ENCODE measurements at regions not wholly inside any gene's neighbourhood (a gene's known extent, or its start where the extent isn't known, plus 50 kb on each side); places are given as distances from the start of the nearest gene placed in this dataset.

DNA sequence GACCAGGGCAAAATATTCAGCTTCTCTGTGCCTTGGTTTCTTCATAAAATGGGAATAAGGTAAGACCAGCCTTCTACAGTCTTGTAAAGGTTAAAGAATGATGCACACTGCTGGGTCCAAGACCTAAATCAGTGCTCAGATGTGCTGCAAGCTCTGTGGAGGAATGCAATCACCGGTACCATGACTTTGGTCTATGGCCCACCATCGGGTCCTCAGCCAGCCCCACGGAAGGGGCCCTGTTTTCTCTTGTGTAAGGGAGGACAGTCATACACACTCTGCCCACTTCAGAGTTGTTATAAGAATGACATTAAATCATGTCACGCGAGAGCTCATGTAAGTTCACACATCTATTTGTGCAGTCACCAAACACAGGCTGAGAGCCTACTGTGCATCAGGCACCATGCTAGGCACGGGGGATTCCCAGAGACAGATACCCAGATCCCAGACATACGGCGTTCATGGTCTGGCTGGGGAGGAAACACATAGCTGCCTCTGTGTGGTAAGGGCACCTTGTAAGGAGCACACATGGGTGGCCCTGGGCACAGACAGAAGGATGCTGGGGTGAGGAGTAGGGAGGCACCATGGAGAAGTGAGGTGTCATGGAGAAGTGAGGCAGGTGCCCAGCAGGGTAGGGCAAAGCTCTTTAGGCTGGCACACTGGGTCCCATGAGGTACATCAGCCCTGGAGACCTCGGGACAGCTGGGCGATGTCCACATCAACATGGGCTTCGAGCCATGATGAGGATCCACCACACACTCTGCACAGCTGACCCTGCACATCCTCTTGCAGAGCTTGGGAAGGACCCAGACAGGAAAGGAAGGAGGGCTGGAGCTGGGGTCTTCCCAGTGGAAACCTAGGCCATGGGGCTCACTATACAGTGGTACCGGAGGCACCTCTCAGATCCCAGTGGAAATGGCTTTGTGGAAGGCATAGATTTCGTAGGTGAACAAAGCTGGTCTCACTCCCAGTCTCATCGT, 190.4 kb upstream of the DIO3 start:
- DNase-seq (ENCODE audit: low read depth): no peak

DNA sequence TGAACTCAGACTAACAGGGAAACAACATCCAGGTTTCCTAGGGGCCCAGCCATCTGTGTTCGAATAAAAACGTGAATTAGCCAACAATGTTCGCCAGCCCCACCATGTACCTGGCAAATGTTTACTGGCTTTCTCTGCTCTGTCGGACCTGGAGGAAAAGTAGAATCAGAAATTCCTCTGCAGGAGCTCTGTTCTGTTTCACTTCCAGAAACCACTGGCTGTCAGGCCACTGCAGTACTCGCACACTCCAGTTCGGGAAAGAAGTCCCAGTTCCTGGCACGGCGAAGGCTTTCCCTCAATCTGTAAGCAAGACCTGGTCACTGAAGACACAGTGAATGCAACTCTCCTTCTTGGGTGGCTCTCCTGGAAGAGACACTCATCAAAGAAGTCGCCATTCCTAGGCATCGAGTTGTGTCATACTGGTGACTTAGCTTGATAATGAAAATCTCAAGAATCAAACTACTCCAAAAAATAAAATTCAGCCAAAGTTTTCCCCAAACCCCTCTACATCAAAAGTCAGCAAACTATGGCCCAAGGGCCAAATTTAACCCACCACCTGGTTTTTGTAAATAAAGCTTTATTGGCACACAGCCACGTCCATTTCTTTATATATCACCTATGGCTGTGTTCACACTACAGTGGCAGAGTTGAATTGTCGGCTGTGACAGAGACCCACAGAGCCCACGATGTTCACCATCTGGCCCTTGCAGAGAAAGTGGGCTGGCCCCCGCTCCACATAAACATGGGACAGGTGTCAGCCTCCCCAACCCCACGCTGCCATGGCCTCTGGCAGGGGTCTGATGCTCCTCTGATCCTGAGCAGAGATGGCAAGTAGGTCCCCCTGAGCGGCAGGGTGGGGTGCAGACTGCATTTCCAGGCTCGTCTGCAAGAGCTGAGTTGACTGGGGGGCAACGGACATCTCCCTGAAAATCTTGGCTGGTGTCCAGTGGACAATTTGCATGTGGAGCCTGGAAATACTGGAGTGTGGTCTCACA, 189.2 kb upstream of the DIO3 start:
- no peak for DNase-seq (ENCODE audit: low read depth)

DNA sequence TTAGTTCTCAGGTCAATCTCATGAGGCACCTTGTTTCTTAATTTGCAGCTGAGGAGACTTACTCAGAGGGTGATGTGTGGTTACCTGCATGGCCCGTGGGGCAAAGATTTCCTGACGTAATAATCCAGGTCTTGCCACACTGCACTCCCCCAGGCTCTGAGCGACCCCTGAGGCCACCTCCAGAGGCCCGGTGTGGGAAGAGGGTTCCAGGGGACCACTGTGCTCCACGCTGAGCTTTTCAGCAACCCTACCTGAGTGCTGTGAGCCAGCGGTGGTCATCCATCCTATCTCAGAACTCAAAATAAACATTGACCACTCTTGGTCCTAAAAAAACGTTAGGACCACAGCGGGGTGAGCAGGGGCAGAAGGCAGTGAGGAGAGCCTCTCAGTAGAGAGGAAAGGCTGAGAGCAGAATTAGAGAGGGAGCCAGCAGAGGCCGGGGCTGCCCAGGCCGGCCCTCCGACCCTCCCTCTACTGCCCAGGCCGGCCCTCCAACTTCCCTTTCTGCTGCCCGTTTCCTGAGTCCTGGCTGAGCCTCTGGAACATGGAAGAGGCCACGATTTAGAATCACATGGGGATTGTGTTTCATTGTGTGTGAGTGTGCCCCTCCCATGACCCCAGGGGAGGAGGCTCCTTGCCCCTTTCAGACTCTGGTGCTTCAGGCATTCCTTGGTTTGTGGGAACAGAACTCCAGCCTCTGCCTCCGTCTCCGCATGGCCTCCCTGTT, 188.2 kb upstream of the DIO3 start:
- no peak for DNase-seq (ENCODE audit: low read depth)

DNA sequence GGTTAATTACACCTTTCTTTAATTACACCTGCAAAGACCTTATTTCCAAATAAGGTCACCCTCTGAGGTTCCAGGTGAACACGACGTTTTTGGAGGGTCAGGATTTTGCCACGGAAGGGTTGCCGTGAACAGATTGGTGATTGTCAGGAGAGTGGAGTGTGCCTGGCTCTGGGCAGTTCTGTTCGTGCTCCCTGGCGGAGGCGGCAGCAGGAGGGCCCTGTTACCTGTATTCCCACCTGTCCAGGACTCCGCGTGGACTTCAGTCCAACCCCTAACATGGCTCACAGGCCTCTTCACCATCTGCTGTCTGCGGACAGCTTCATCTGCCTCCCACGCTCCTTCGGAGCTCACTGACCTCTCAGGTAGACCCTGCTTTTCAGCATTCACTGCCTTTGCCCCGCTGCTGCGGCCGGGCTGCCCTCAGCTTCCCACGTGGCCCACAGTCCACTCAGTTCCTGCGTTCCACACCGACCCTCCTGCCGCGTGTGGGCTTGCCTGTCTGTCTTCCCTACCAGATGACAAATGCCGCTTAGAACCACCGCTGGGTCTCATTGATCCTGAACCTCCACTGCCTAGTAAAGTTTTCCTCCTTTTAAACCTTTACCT, 187.5 kb upstream of the DIO3 start:
- no peak for DNase-seq (ENCODE audit: low read depth)

DNA sequence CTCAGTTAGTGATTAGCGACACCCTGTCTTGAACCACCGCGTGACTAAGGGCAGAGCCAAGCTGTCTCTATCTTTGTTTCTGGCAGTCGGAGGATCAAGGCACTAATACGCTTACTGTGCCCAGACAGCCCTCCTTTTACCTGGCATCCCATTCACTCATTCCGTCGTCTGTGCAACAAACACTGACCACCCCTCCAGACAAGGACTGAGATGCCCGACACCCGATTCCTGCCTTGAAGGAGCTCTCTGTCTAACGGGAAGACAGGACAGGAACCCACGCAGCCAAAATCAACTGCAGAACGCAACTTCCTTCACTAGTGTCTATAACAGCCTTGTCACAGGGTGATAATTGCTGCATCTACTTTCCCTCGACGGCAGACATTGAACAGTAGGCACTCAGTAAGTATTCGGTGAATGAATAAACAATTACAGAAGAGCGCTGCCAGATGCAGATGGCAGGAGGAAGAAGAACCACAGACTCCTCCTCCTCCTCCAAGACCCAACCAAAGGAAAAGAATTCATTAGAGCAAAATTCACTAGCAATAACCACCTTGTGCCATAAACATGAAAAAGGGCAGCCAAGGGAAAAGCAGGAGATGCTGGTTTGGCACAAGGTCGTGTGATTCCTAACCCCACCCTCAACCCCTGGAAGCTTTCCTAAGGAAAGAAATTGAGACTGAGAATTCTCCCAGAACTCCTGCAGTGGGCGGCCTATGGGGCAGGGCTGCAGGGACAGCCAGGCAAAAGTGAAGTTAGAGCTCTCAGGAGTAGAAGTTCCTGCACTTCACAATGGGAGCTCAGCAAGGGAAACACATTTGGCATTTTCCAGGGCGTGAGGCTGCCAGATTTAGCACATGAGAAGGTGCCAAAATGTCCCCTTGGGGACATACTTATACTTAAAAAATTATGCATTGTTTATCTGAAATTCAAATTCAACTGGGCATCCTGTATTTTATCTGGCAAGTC, 186.6 kb upstream of the DIO3 start:
- DNase-seq (ENCODE audit: low read depth): no peak

DNA sequence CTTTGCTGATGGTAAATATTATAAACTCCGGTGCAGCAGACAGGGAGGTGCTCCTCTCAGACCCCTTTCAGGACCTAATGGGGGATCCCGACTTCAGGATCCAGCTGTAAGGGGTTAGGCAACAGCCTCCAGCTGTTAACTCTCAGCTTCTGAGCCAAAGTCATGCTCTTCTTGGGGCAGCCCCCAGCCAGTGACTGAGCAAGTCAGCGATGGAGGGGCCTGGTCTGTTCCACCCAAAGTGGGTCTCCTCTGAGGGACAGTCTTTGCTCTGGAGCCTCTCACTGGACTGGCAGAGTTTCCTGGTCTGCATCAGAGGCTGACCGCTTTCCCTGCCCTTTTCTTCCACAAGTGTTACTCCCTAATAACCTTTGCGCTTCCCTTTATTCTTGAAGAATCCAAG, 184.2 kb upstream of the DIO3 start:
- DNase-seq (ENCODE audit: low read depth): no peak

DNA sequence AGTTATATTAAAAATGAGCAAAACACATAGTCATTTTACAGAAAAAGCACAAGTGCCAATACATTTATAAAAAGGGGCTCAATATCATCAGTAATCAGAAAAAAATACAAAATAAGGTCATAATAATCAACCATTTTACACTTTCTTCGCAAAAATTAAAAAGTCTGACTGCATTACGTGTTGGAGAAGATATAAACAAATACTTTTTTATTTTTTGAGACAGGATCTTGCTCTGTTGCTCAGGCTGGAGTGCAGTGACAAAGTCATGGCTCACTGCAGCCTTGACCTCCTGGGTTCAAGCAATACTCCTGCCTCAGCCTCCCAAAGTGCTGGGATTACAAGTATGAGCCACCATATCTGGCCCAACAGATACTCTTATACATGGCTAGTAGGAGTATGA, 181.5 kb upstream of the DIO3 start:
- no peak for DNase-seq (ENCODE audit: low read depth)

DNA sequence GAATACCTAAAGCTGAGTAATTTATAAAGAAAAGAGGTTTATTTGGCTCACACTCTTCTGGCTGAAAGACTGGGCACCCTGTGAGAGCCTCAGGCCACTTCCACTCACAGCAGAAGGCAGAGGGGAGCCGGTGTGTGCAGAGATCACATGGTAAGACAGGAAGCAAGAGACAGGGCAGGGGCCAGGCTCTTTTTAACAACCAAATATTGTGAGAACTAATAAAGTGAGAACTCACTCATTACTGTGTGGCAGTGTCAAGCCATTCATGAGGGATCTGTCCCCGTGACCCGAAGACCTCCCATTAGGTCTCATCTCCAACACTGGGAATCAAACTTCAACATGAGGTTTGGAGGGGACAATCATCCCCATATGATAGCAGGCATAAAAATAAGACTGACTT, 180.8 kb upstream of the DIO3 start:
- no peak for DNase-seq (ENCODE audit: low read depth)

DNA sequence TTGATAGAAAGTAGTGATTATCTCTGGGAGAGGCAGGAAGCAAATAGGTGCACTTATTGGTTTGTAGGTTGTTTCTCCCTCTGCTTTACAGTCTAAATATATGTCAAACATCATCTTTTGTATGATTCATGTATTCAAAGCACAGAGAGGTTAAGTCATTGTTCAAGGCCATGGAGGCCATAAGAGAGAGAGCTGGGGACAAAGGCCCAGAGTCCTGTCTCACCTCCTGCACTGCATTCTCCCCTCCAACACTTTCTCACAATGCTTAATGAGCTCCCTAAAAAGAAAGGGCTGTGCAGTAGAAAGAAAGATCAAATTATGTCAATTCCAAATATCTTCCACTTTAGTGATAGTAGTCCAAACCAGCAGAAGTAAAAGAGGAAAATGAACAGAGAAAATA, 180.4 kb upstream of the DIO3 start:
- no peak for DNase-seq (ENCODE audit: low read depth)

DNA sequence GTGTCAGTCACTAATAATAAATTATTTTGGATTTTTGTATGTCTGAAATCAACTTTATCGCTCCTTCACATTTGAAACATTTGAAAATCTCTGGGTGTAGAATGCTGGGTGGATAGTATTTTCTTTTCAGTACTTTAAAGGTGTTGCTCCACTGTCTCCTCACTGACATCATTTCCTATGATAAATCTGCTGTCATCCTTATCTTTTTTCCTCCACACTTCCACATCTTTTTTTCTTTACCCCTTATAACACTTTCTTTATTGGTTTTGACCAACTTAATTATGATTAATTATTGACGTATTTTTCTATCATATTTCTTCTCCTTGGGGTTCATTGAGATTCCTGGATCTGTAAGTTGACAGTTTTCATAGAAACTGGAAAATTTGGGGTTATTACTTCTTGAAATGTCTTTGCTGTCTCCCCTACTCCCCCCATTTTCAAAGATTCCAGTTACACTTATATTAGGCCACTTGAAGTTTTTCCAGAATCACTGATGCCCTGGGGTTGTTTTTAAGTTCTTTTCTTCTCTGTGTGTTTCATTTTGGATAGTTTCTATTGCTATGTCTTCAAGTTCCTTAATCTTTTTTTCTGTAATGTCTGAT, 177.5 kb upstream of the DIO3 start:
- no peak for DNase-seq (ENCODE audit: low read depth)

DNA sequence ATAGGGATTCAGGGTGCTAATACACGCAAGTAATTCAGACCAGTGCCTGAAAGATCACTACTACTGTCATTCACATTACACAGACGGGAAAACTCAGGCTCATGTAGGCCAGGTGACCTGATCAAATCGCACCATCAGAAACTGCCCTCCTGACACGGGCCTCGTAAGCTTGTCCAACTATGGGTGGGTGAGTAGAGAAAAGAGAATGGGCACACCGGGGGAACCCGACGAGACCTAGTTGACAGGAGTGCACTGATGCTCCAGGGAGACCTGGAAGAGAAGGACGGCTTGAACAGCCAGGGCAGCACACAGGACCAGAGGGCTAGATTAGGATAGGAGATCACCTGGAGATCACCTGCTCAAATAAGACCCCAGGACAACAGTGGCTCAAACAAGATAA, 166.9 kb upstream of the DIO3 start:
- DNase-seq (ENCODE audit: low read depth): no peak

DNA sequence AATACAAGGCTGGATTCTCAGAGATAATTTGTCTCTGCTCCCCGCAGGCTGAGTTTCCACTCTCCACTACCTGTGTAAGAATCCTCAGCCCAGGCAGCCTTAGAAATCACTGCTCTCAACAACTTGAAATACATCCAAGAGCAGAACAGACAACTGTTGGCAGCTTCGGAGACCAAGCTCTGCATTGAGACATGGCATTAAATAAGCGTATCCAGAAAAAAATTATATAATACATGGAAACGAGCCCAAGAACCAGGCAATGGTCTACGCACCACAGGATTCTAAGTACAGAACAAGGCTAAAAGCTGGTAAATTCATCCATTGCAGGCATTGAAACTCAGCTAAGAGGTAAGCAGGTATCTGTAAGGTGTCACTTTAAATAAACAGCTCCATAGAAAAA, 165.5 kb upstream of the DIO3 start:
- DNase-seq (ENCODE audit: low read depth): no peak

DNA sequence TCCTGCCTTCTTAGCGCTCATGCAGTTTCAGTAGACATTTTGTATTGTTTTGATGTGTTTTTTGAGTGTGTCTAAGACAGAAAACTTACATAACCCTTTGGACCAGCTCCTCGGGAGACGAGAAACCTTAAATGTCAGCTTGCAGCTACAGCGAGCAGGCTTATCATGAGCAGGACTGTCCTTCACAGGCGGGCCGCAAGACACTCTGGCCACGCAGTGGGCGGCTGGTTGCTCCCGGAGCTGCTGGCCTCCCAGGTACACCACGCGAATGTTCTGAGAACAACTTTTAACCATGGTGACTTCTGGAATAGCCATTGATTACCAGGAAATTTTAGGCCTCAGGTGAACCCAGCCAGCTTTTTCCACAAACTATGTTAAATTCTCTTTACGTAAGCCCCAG, 164.1 kb upstream of the DIO3 start:
- DNase-seq (ENCODE audit: low read depth): no peak

DNA sequence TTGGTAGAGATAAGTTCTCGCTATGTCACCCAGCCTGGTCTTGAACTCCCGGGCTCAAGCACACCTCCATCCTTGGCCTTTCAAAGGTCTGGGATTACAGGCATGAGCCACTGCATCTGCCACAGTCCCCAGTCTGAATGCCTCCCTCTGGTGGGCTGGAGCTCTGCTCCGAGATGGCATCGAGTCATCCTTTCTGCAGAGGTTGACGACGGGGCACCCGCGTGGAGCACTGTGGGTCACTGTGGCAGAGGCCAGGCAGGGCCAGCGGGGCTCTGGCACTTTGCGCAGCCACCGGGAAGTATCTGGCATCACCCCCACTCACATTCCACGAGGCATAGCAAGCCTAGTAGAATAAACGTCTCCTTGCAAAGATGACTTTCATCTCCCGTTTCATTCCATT, 163.3 kb upstream of the DIO3 start:
- no peak for DNase-seq (ENCODE audit: low read depth)

DNA sequence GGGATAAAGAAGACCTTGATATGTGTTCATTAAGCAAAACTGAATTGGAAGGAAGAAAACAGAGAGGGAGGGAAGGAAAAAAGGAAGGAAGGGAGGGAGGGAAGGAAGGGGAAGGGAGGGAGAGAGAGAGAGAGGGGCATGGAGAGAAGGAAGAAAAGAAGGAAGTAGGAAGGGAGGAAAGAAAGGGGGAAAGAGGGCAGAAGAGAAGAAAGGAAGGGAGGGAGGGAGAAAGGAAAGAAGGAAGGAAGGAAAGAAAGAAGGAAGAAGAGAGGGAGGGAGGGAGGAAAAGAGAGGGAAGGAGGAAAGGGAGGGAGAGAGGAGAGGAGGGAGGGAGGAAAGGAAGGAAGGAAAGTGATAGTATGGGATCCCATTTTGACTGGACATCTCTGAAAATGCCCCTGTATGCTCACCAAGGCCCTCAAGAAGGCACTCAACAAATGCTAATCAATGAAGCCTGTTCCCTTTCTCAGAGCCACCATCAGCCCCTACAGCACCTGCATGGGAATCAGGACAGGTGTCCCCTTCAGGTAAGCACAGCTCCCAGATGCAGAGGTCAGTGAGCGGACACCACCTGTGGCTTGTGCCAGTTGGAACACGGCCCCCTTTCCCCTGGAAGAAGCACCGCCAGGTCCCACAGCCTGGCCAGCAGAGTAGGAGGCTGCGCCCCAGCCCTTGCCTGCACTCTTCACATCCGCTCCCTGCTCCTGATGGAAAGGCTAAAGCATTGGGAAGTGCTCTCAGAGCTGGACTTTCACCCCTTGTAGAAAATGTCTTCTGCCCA, 161.4 kb upstream of the DIO3 start:
- no peak for DNase-seq (ENCODE audit: low read depth)

DNA sequence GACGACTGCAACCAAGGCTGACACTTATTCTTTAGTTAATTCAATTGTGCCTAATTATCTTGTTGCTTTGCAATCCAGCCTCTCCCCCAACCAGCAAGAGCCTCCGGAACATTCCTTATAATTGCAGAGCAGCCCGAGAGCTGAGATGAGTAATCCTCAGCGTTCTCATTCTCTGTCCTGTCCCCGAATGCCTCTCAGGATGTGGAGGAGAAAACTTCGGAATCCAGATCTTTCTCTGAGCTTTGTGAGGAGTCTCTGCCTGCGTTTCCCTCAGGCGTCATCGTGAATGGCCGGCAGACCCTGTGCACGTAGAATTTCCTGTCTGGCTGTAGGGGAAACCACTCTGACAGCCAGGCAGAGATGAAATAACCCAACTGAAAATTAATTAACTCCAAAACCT, 160.5 kb upstream of the DIO3 start:
- no peak for DNase-seq (ENCODE audit: low read depth)

DNA sequence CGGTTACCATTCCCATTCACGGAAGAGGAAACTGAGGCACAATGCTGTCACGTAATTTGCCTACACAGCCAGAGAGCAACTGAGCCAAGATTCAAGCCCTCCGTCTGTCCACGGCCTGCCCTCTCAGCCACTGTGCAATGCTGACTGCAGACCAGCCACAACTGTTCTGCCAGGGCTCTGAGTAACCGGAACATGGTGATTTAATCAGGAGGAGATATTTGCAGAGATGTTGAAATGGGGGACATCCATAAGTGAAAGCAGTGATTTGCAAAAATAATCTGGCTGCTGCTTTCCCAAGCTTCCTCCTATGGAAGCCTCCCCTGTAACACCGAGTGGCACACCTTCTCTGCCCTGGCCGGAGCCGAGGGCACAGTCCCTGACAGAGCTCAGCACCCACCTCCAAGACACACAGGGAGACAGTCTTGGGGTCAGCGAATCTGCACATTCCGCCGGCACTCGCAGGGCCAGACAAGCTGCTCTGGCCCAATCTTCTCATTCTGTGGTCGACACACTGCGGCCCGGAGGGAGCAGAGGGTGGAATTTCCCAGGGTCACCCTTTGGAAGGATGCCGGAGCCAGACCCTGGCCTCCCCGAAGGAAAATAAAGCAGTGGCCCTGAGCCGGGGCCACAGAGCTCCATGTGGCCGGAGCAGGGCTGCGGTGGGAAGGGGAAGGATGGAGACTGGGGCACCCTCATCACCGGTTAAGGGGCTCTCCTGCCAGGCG, 158.2 kb upstream of the DIO3 start:
- DNase-seq (ENCODE audit: low read depth): no peak

DNA sequence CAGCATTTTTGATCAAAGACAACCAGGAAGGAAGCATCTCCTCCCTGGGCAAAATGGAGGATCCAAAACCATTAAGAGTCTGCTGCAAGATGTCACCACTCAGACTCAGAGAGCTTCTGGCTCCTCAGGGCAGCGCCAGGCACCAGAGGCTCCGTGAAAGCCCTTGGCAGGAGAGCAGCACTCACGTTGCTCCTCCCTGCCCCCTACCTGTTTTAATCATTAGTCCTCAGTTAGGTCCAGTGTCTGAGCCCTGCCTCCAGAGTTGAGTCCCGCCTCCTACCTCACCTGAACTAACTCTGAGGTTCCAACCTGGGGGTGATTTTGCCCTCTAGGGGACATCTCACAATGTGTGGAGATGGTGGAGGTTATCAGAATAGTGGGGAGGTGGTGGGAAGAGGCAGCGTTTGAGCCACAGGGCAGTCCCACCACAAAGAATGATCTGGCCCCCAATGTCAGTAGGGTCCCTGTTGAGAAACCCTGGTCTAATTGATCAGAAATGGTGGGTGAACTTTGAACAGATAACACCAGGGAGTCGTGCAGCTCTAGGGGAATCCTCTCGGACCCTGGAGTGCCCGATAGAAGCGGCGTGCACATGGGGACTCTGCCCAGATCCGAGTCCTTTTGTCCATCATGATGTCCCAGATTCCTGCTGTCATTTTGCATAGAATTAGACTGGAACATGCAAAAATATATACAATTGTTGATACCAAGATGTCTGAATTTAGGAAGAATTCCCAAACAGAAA, 156.7 kb upstream of the DIO3 start:
- no peak for DNase-seq (ENCODE audit: low read depth)
